ENCODE measurements at regions not wholly inside any gene's neighbourhood (a gene's known extent, or its start where the extent isn't known, plus 50 kb on each side); places are given as distances from the start of the nearest gene placed in this dataset.

GRCh38 chr2:239600001-239600593 lies 199.3 kb upstream of the HDAC4 start:
- Histone ChIP-seq H3K27me3 (replicated peaks; ENCODE audit: control insufficient read depth, insufficient read depth, low read length) (no peaks in the 10 kb centered on the region; the same call in none of the 2 replicates), H3K4me3 (replicated peaks; ENCODE audit: low read depth, low read length) (no peak overlapping the region), H3K36me3 (ENCODE audit: control insufficient read depth, insufficient read depth, low read length) (no peaks in the 10 kb centered on the region)
- TF ChIP-seq CTCF (IDR thresholded peaks at IDR 0.05; ENCODE audit: insufficient read depth, low read length, poor library complexity, severe bottlenecking), result no peak
- no peak for DNase-seq (ENCODE audit: extremely low read depth, insufficient read length)

- H3K27me3 ChIP-seq (replicated peaks; ENCODE audit: control insufficient read depth, insufficient read depth, low read length), result no peaks in the 10 kb centered on the region; the same call in none of the 2 replicates
- H3K36me3 ChIP-seq (ENCODE audit: control insufficient read depth, insufficient read depth, low read length), result no peaks in the 10 kb centered on the region
- TF ChIP-seq CTCF (IDR thresholded peaks at IDR 0.05; ENCODE audit: insufficient read depth, low read length, poor library complexity, severe bottlenecking), result no peak
- DNase-seq (ENCODE audit: extremely low read depth, insufficient read length), result no peak
- no peak overlapping the region for H3K4me3 ChIP-seq (replicated peaks; ENCODE audit: low read depth, low read length)
Observed at GRCh38 chr2:239599299-239599698, 198.5 kb upstream of the HDAC4 start.

- Histone ChIP-seq H3K27me3 (replicated peaks; ENCODE audit: control insufficient read depth, insufficient read depth, low read length) (no peaks in the 10 kb centered on the region; the same call in none of the 2 replicates), H3K36me3 (ENCODE audit: control insufficient read depth, insufficient read depth, low read length) (no peaks in the 10 kb centered on the region), H3K4me3 (replicated peaks; ENCODE audit: low read depth, low read length) (no peak overlapping the region)
- DNase-seq (ENCODE audit: extremely low read depth, insufficient read length), result no peak
- TF ChIP-seq CTCF (IDR thresholded peaks at IDR 0.05; ENCODE audit: insufficient read depth, low read length, poor library complexity, severe bottlenecking), result no peak
Observed at GRCh38 chr2:239598732-239599090, 197.9 kb upstream of the HDAC4 start.

DNA sequence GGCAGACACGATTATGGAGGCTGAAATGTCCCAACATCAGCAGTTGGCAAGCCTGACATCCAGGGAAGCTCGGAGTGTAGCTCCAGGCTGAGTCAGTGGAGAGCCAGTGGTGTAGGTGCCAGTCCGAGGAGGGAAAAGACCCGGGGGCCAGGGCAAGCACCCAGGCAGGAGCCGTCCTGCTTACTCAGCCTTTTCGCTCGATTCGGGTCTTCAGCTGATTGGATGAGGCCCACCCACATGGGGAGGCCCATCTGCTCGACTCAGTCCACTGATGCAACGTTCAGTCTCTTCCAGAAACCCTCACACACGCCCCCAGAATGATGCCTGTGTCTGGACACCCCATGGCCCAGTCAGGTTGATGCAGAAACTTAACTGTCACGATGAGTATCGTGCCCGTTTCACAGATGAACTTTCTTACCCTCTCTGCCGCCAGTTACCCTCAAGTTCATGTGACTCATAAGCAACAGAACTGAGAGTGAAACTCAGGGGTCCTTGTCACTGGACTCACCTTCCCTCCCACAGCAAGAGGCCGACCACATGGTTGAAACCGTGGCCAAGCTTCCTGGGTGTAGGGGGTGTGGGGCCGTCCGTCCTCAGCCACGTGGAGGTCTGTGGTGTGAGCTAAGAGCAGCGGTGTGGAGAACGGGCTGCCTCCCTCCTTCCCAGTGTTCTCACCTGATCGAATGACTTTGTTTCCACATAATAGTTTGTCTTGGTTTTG lies 197.4 kb upstream of the HDAC4 start:
- no peak for DNase-seq (ENCODE audit: extremely low read depth, insufficient read length)
- no peak overlapping the region for H3K4me3 ChIP-seq (replicated peaks; ENCODE audit: low read depth, low read length)
- no peaks in the 10 kb centered on the region; the same call in none of the 2 replicates for H3K27me3 ChIP-seq (replicated peaks; ENCODE audit: control insufficient read depth, insufficient read depth, low read length)
- TF ChIP-seq CTCF (IDR thresholded peaks at IDR 0.05; ENCODE audit: insufficient read depth, low read length, poor library complexity, severe bottlenecking), result no peak
- no peaks in the 10 kb centered on the region for H3K36me3 ChIP-seq (ENCODE audit: control insufficient read depth, insufficient read depth, low read length)

GRCh38 chr2:239597216-239597615 lies 196.4 kb upstream of the HDAC4 start:
- Histone ChIP-seq H3K4me3 (replicated peaks; ENCODE audit: low read depth, low read length) (no peak overlapping the region), H3K27me3 (replicated peaks; ENCODE audit: control insufficient read depth, insufficient read depth, low read length) (no peaks in the 10 kb centered on the region; the same call in none of the 2 replicates), H3K36me3 (ENCODE audit: control insufficient read depth, insufficient read depth, low read length) (no peaks in the 10 kb centered on the region)
- TF ChIP-seq CTCF (IDR thresholded peaks at IDR 0.05; ENCODE audit: insufficient read depth, low read length, poor library complexity, severe bottlenecking), result no peak
- DNase-seq (ENCODE audit: extremely low read depth, insufficient read length), result no peak

All from GM06990 (cell line).